ENCODE measurements at regions not wholly inside any gene's neighbourhood (a gene's known extent, or its start where the extent isn't known, plus 50 kb on each side); places are given as distances from the start of the nearest gene placed in this dataset.

GRCh38 chr1:96334236-96334557, 387.4 kb upstream of the PTBP2 start:
- TF ChIP-seq RAD21 (IDR thresholded peaks at IDR 0.05 in 1 of 2, conservative IDR thresholded peaks at IDR 0.05 in 1 of 2; ENCODE audit: low read depth in 2 of 2, low read length in 2 of 2) (no peak), E2F6 (IDR thresholded peaks at IDR 0.05) (no peak), ASH2L (IDR thresholded peaks at IDR 0.05; ENCODE audit: low read length) (no peak), SP4 (IDR thresholded peaks at IDR 0.05; ENCODE audit: low read length) (no peak), RNF2 (IDR thresholded peaks at IDR 0.05; ENCODE audit: borderline replicate concordance, low read depth, low read length, missing control alignments, poor library complexity, severe bottlenecking) (no peak), RXRA (IDR thresholded peaks at IDR 0.05; ENCODE audit: insufficient read depth, low read depth, low read length) (no peak), SP1 (IDR thresholded peaks at IDR 0.05; ENCODE audit: low read depth, low read length) (no peak)
- Histone ChIP-seq H2AFZ (ENCODE audit: low read length) (no peak overlapping the region), H4K8ac (ENCODE audit: extremely low read depth, insufficient read depth, low read length) (no peak overlapping the region), H3K4me3 (ENCODE audit: extremely low read depth in 1 of 4, insufficient read depth in 2 of 4, low read depth in 3 of 4, low read length in 4 of 4) (no peak overlapping the region), H2BK120ac (replicated peaks; ENCODE audit: low read depth, low read length) (no peak overlapping the region), H3K23me2 (ENCODE audit: low read depth, low read length) (no peaks in the 10 kb centered on the region), H3K27ac (ENCODE audit: low read depth, low read length) (no peak overlapping the region), H2AK5ac (ENCODE audit: low read depth, low read length) (no peak overlapping the region), H3K23ac (ENCODE audit: insufficient read length) (no peak overlapping the region), H2BK15ac (ENCODE audit: low read length) (no peak overlapping the region), H4K5ac (ENCODE audit: insufficient read length, low read depth, low read length) (no peak overlapping the region), H3K9ac (replicated peaks in 1 of 4; ENCODE audit: extremely low read depth in 1 of 4, low read depth in 3 of 4, low read length in 3 of 4) (no peak overlapping the region), H2BK5ac (ENCODE audit: low read depth, low read length) (no peak overlapping the region), H3K4ac (replicated peaks; ENCODE audit: insufficient read length, low read depth, low read length) (no peak overlapping the region), H4K91ac (replicated peaks; ENCODE audit: insufficient read length, low read length) (no peak overlapping the region), H2BK20ac (ENCODE audit: low read length) (no peak overlapping the region), H3K4me1 (replicated peaks in 1 of 4; ENCODE audit: control insufficient read depth in 3 of 4, insufficient read depth in 4 of 4, low read length in 3 of 4) (no peaks in the 10 kb centered on the region), H3K9me3 (ENCODE audit: insufficient read depth in 2 of 2, low read depth in 1 of 2, low read length in 1 of 2) (no peaks in the 10 kb centered on the region), H3K79me2 (ENCODE audit: control insufficient read depth in 1 of 2, insufficient read depth in 2 of 2, low read length in 2 of 2) (no peaks in the 10 kb centered on the region), H3K36me3 (ENCODE audit: control insufficient read depth in 2 of 4, insufficient read depth in 4 of 4, low read length in 3 of 4) (no peaks in the 10 kb centered on the region), H3K4me2 (ENCODE audit: insufficient read depth in 1 of 2, low read depth in 2 of 2, low read length in 2 of 2) (no peak overlapping the region), H3K18ac (ENCODE audit: extremely low read depth, low read length) (no peak overlapping the region), H3K56ac (replicated peaks; ENCODE audit: insufficient read length, low read depth, low read length) (no peak overlapping the region), H3K79me1 (ENCODE audit: low read depth, low read length) (no peaks in the 10 kb centered on the region), H3K27me3 (replicated peaks in 1 of 4; ENCODE audit: control insufficient read depth in 3 of 4, extremely low read depth in 1 of 4, insufficient read depth in 3 of 4, low read length in 3 of 4) (no peaks in the 10 kb centered on the region), H2BK12ac (ENCODE audit: low read depth, low read length) (no peak overlapping the region), H4K20me1 (replicated peaks in 1 of 2; ENCODE audit: control insufficient read depth in 1 of 2, insufficient read depth in 2 of 2, low read length in 2 of 2) (no peaks in the 10 kb centered on the region), H3K14ac (ENCODE audit: insufficient read length) (no peak overlapping the region)
- no peak for FAIRE-seq
- WGBS, 2 experiments (ENCODE audit: extremely low coverage in 1 of 2, insufficient coverage in 1 of 2, insufficient read length in 1 of 2, insufficient replicate concordance in 2 of 2, low coverage in 1 of 2, low lambda C conversion rate in 2 of 2, missing lambda C conversion rate in 1 of 2): 95% methylated on average over 4 of the region's 4 CpGs; no CpG with 5 or more reads in 1 of the 2 experiments
- ChIA-PET CTCF (ENCODE audit: partially characterized antibody) (interaction anchor here (1.8 kb wide), 1 partner anchor 98 kb away, joined by 6 read pairs; no protein-coding TSS in a partner anchor), POLR2A (ENCODE audit: partially characterized antibody) (no interaction called here)
- DNase-seq (ENCODE audit: low read depth in 1 of 2, low spot score in 2 of 2): no peak

All from H1 (cell line).